ENCODE measurements at regions not wholly inside any gene's neighbourhood (a gene's known extent, or its start where the extent isn't known, plus 50 kb on each side); places are given as distances from the start of the nearest gene placed in this dataset.

DNA sequence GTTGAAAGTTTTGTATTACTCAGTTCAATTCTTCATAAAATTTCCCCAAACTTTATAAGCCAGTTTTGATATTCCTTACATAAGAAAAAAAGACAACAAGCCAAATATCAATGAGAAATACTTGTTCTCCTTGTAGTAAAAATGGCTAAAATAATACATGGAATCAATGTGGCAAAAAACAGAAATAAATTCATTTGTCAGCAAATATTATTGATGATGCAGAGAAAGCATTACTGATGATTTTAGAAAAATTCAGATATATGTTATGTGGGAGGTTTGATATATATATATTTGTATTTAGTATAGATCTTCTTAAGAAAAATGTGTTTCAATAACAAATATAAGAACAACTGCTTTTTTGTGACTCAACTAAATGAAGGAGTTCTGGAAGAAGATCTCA, 127.0 kb upstream of the PUM3 start:
- H3K27ac ChIP-seq: no peak overlapping the region
- intact Hi-C loops (cut with DNase I; ENCODE audit: low total_unique reads): no loop called here

DNA sequence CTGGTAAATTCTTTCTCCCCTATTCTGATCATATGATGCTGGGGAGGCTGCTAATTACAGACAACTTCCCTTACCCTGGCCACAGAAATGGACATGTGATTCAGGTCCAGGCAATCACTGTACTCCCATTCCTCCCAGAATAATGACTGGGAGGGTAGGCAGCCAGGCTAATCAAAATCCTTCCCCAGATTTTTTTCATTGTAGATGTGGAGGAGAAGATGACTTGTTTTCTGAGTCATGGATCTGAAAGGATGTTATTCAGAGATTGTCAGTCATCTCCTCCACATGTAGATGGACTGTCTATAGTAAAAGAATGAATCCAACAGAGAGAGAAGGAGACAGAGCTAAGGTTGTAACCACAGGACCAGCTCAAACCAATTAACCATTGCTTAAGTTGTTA, 123.9 kb upstream of the PUM3 start:
- Histone ChIP-seq H3K36me3 (no peaks in the 10 kb centered on the region), H3K9me3 (peaks cover 0 to 11% (median 5%) of the 10 kb centered on the region in 3 donors), H3K4me1 (no peaks in the 10 kb centered on the region), H3K4me3 (no peak overlapping the region), H3K27ac (no peak overlapping the region), H3K27me3 (no peaks in the 10 kb centered on the region)
- no peak for DNase-seq
- intact Hi-C loops (cut with DNase I; ENCODE audit: low total_unique reads): no loop called here
- TF ChIP-seq, protein P1, sequence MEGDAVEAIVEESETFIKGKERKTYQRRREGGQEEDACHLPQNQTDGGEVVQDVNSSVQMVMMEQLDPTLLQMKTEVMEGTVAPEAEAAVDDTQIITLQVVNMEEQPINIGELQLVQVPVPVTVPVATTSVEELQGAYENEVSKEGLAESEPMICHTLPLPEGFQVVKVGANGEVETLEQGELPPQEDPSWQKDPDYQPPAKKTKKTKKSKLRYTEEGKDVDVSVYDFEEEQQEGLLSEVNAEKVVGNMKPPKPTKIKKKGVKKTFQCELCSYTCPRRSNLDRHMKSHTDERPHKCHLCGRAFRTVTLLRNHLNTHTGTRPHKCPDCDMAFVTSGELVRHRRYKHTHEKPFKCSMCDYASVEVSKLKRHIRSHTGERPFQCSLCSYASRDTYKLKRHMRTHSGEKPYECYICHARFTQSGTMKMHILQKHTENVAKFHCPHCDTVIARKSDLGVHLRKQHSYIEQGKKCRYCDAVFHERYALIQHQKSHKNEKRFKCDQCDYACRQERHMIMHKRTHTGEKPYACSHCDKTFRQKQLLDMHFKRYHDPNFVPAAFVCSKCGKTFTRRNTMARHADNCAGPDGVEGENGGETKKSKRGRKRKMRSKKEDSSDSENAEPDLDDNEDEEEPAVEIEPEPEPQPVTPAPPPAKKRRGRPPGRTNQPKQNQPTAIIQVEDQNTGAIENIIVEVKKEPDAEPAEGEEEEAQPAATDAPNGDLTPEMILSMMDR (IDR thresholded peaks at IDR 0.05): no peak

More for the DNA sequence above, 127.0 kb upstream of the PUM3 start:
- Histone ChIP-seq H3K27me3 (no peaks in the 10 kb centered on the region), H3K4me3 (no peak overlapping the region), H3K36me3 (no peaks in the 10 kb centered on the region), H3K9me3 (peaks cover 0 to 16% (median 8%) of the 10 kb centered on the region in 3 donors), H3K4me1 (no peaks in the 10 kb centered on the region)
- TF ChIP-seq, protein P1 (IDR thresholded peaks at IDR 0.05): no peak
- no peak for DNase-seq

- peaks cover 0 to 3% (median 0%) of the 10 kb centered on the region in 3 donors for H3K9me3 ChIP-seq
- no peaks in the 10 kb centered on the region for H3K4me1 ChIP-seq
- TF ChIP-seq, protein P1 (IDR thresholded peaks at IDR 0.05): no peak
- no peaks in the 10 kb centered on the region for H3K27me3 ChIP-seq
- DNase-seq: no peak
- intact Hi-C loops (cut with DNase I; ENCODE audit: low total_unique reads): no loop called here
- no peak overlapping the region for H3K27ac ChIP-seq
- H3K4me3 ChIP-seq: no peak overlapping the region
- H3K36me3 ChIP-seq: no peaks in the 10 kb centered on the region
These were observed 122.8 kb upstream of the PUM3 start for GRCh38 chr9:2966565-2967300.

DNA sequence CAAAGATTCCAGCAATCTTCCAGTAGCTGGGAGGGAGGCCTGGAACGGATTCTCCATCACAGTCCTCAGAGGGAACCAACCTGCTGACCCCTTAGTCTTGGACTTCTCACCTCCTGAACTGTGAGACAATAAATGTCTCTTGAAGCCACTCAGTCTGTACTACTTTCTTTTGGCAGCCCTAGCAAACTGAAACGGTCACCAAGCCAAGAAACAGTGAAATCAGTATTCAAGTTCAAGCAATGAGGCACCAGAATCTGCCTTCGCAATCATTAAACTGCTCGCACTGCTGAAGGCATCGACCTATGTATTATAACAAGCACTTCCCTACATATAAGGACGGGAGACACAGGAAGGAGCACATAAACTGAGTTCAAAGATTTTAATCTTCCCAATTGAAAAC, 120.6 kb upstream of the PUM3 start:
- Histone ChIP-seq H3K4me3 (no peak overlapping the region), H3K4me1 (no peaks in the 10 kb centered on the region), H3K36me3 (no peaks in the 10 kb centered on the region), H3K27me3 (no peaks in the 10 kb centered on the region), H3K27ac (no peak overlapping the region), H3K9me3 (no peaks in the 10 kb centered on the region)
- no peak for DNase-seq
- TF ChIP-seq, protein P1 (IDR thresholded peaks at IDR 0.05): no peak
- intact Hi-C loops (cut with DNase I; ENCODE audit: low total_unique reads): no loop called here

- Histone ChIP-seq H3K4me3 (no peak overlapping the region), H3K36me3 (no peaks in the 10 kb centered on the region), H3K9me3 (no peaks in the 10 kb centered on the region), H3K27me3 (no peaks in the 10 kb centered on the region), H3K27ac (no peak overlapping the region), H3K4me1 (no peaks in the 10 kb centered on the region)
- TF ChIP-seq, protein P1 (IDR thresholded peaks at IDR 0.05): no peak
- DNase-seq: no peak
- intact Hi-C loops (cut with DNase I; ENCODE audit: low total_unique reads): no loop called here
These were observed 119.4 kb upstream of the PUM3 start for GRCh38 chr9:2963307-2963706.
